GM18861 (cell line): ENCODE measurements at regions not wholly inside any gene's neighbourhood (a gene's known extent, or its start where the extent isn't known, plus 50 kb on each side); places are given as distances from the start of the nearest gene placed in this dataset.
"Not testable (repeated sequence)": the region's sequence is repeated elsewhere in the genome, so short reads cannot be mapped to it uniquely, and the experiment has no call there.

Experiments
- ATAC-seq: cut with Tn5 transposase; IDR thresholded peaks from one replicate; pipeline ENCODE4 v1.9.1; 2021; ENCODE audit not compliant: unreplicated experiment

- ATAC-seq: no peak
Measured at GRCh38 chr13:83498481-83499190, 383.6 kb downstream of the SLITRK1 start.

- no peak for ATAC-seq
Measured at GRCh38 chr13:83498045-83498444, 384.2 kb downstream of the SLITRK1 start.

- no peak for ATAC-seq
Measured at GRCh38 chr13:83496501-83496900, 385.8 kb downstream of the SLITRK1 start.

- no peak for ATAC-seq
Measured at GRCh38 chr13:83485101-83485500, 397.2 kb downstream of the SLITRK1 start.

GRCh38 chr13:83471011-83471410, 411.3 kb downstream of the SLITRK1 start:
- ATAC-seq: no peak

GRCh38 chr13:83470133-83470797, 412.0 kb downstream of the SLITRK1 start:
- ATAC-seq: no peak

- no peak for ATAC-seq
Measured at GRCh38 chr13:83453723-83454122, 428.6 kb downstream of the SLITRK1 start.

GRCh38 chr13:83453300-83453699, 429.0 kb downstream of the SLITRK1 start:
- ATAC-seq: no peak

- ATAC-seq: no peak
Measured at GRCh38 chr13:83452292-83452950, 429.9 kb downstream of the SLITRK1 start.

GRCh38 chr13:83450591-83450990, 431.7 kb downstream of the SLITRK1 start:
- ATAC-seq: no peak

GRCh38 chr13:83449668-83450395, 432.4 kb downstream of the SLITRK1 start:
- ATAC-seq: no peak

- no peak for ATAC-seq
Measured at GRCh38 chr13:83440465-83440864, 441.8 kb downstream of the SLITRK1 start.

GRCh38 chr13:83439464-83439863, 442.8 kb downstream of the SLITRK1 start:
- ATAC-seq: not testable (repeated sequence)

GRCh38 chr13:83423861-83424260, 458.4 kb downstream of the SLITRK1 start:
- no peak for ATAC-seq

GRCh38 chr13:83423381-83423780, 458.9 kb downstream of the SLITRK1 start:
- no peak for ATAC-seq

- no peak for ATAC-seq
Measured at GRCh38 chr13:83414393-83414792, 467.9 kb downstream of the SLITRK1 start.

GRCh38 chr13:83386609-83387008, 495.7 kb downstream of the SLITRK1 start:
- no peak for ATAC-seq

- ATAC-seq: no peak
Measured at GRCh38 chr13:83378908-83379307, 503.4 kb downstream of the SLITRK1 start.

- ATAC-seq: no peak
Measured at GRCh38 chr13:83377491-83377890, 504.8 kb downstream of the SLITRK1 start.

- ATAC-seq: no peak
Measured at GRCh38 chr13:83372786-83373185, 509.5 kb downstream of the SLITRK1 start.

GRCh38 chr13:83365723-83366122, 516.6 kb downstream of the SLITRK1 start:
- no peak for ATAC-seq
